ENCODE measurements at regions not wholly inside any gene's neighbourhood (a gene's known extent, or its start where the extent isn't known, plus 50 kb on each side); places are given as distances from the start of the nearest gene placed in this dataset.

GRCh38 chr4:100970414-100970813, 376.9 kb downstream of the PPP3CA start:
- intact Hi-C loops (cut with DNase I), result no loop called here
- TF ChIP-seq CTCF (IDR thresholded peaks at IDR 0.05), result no peak
- Histone ChIP-seq H3K4me3 (no peak overlapping the region), H3K27me3 (ENCODE audit: insufficient read depth in 3 of 3, low read length in 2 of 3) (no peaks in the 10 kb centered on the region), H3K27ac (no peak overlapping the region), H3K36me3 (ENCODE audit: insufficient read depth in 1 of 2, low read depth in 1 of 2) (no peaks in the 10 kb centered on the region), H3K4me1 (no peaks in the 10 kb centered on the region), H3K9me3 (no peaks in the 10 kb centered on the region)
- WGBS, 3 donors, result 94 to 97% (median 95%) methylated on average over 3 of the region's 3 CpGs
- ATAC-seq (no peak), DNase-seq (no peak)

- intact Hi-C loops (cut with DNase I), result no loop called here
- no peak overlapping the region for H3K4me3 ChIP-seq
- H3K27ac ChIP-seq, result no peak overlapping the region
- no peak for DNase-seq
- TF ChIP-seq CTCF (IDR thresholded peaks at IDR 0.05), result no peak
- no peak for ATAC-seq
- H3K27me3 ChIP-seq (ENCODE audit: insufficient read depth in 3 of 3, low read length in 2 of 3), result no peaks in the 10 kb centered on the region
- no peaks in the 10 kb centered on the region for H3K9me3 ChIP-seq
- H3K36me3 ChIP-seq (ENCODE audit: insufficient read depth in 1 of 2, low read depth in 1 of 2), result no peaks in the 10 kb centered on the region
- H3K4me1 ChIP-seq, result no peaks in the 10 kb centered on the region
These were observed 377.4 kb downstream of the PPP3CA start for GRCh38 chr4:100969925-100970324.

- Histone ChIP-seq H3K4me3 (no peak overlapping the region), H3K9me3 (no peaks in the 10 kb centered on the region), H3K36me3 (ENCODE audit: insufficient read depth in 1 of 2, low read depth in 1 of 2) (no peaks in the 10 kb centered on the region), H3K27ac (no peak overlapping the region), H3K4me1 (no peaks in the 10 kb centered on the region), H3K27me3 (ENCODE audit: insufficient read depth in 3 of 3, low read length in 2 of 3) (no peaks in the 10 kb centered on the region)
- DNase-seq (no peak), ATAC-seq (no peak)
- no peak for TF ChIP-seq CTCF (IDR thresholded peaks at IDR 0.05)
- intact Hi-C loops (cut with DNase I), result no loop called here
- WGBS, 3 donors, result 87 to 92% (median 92%) methylated on average over 2 of the region's 2 CpGs
These were observed 379.3 kb downstream of the PPP3CA start for GRCh38 chr4:100968046-100968445.

GRCh38 chr4:100963627-100964026, 383.7 kb downstream of the PPP3CA start:
- DNase-seq (no peak), ATAC-seq (no peak)
- intact Hi-C loops (cut with DNase I), result no loop called here
- Histone ChIP-seq H3K9me3 (no peaks in the 10 kb centered on the region), H3K36me3 (ENCODE audit: insufficient read depth in 1 of 2, low read depth in 1 of 2) (no peaks in the 10 kb centered on the region), H3K27ac (no peak overlapping the region), H3K4me1 (no peaks in the 10 kb centered on the region), H3K4me3 (no peak overlapping the region), H3K27me3 (ENCODE audit: insufficient read depth in 3 of 3, low read length in 2 of 3) (no peaks in the 10 kb centered on the region)
- TF ChIP-seq CTCF (IDR thresholded peaks at IDR 0.05), result no peak
- WGBS, 3 donors, result 84 to 93% (median 85%) methylated on average over 1 of the region's 1 CpG

- H3K27me3 ChIP-seq (ENCODE audit: insufficient read depth in 3 of 3, low read length in 2 of 3), result no peaks in the 10 kb centered on the region
- H3K36me3 ChIP-seq (ENCODE audit: insufficient read depth in 1 of 2, low read depth in 1 of 2), result no peaks in the 10 kb centered on the region
- no peak overlapping the region for H3K4me3 ChIP-seq
- no peaks in the 10 kb centered on the region for H3K9me3 ChIP-seq
- no peak for TF ChIP-seq CTCF (IDR thresholded peaks at IDR 0.05)
- H3K27ac ChIP-seq, result no peak overlapping the region
- ATAC-seq (no peak), DNase-seq (no peak)
- intact Hi-C loops (cut with DNase I), result no loop called here
- no peaks in the 10 kb centered on the region for H3K4me1 ChIP-seq
These were observed 384.6 kb downstream of the PPP3CA start for GRCh38 chr4:100962698-100963097.

Data from psoas muscle (tissue), 7 donors.